Activated CD8-positive, alpha-beta memory T cell treated with anti-CD3 and anti-CD28 coated beads, Interleukin-2, amount 10 ng/mL, durations not matched to agents 7 days and 5 days (primary cell): ENCODE measurements at regions not wholly inside any gene's neighbourhood (a gene's known extent, or its start where the extent isn't known, plus 50 kb on each side); places are given as distances from the start of the nearest gene placed in this dataset.

Experiments
- ATAC-seq: fragments of 150-1000 bp; cut with Tn5 transposase; one replicate; pipeline ENCODE4 v1.10.0; 2021; ENCODE audit warnings: moderate library complexity
- CTCF ChIA-PET: fragments of 350-600 bp; sonication (Branson Sonifier 250); formaldehyde crosslinking; loops from one replicate; lab custom pipeline; 2021; ENCODE audit warnings: antibody characterized with exemption; lab: Charles Lee
- DNase-seq: peaks from one replicate; pipeline ENCODE4 v3.0.0-alpha.2; 2020
- H3K27ac Mint-ChIP-seq: one replicate; pipeline ENCODE4 v1.8.0; 2021; ENCODE audit warnings: mild to moderate bottlenecking, mixed read lengths
- H3K27me3 Mint-ChIP-seq: one replicate; pipeline ENCODE4 v1.8.0; 2021; ENCODE audit warnings: mixed read lengths
- H3K36me3 Mint-ChIP-seq: one replicate; pipeline ENCODE4 v1.8.0; 2021; ENCODE audit warnings: mild to moderate bottlenecking, mixed read lengths
- H3K4me1 Mint-ChIP-seq: one replicate; pipeline ENCODE4 v1.8.0; 2021; ENCODE audit warnings: mixed read lengths
- H3K4me3 Mint-ChIP-seq: one replicate; pipeline ENCODE4 v1.8.0; 2021; ENCODE audit warnings: mild to moderate bottlenecking, moderate library complexity, mixed read lengths
- H3K9me3 Mint-ChIP-seq: one replicate; pipeline ENCODE4 v1.8.0; 2022; ENCODE audit warnings: low read depth, mixed read lengths

GRCh38 chr10:132467464-132468149 lies 70.0 kb upstream of the INPP5A start:
- Mint-ChIP-seq H3K27me3 (peaks cover 12% of the 10 kb centered on the region), H3K27ac (no peak overlapping the region), H3K4me1 (no peaks in the 10 kb centered on the region), H3K4me3 (no peak overlapping the region), H3K9me3 (peaks cover 2% of the 10 kb centered on the region), H3K36me3 (no peaks in the 10 kb centered on the region)
- ATAC-seq (no peak), DNase-seq (no peak)
- CTCF ChIA-PET = no interaction called here

GRCh38 chr10:132468216-132468615 lies 69.4 kb upstream of the INPP5A start:
- no peaks in the 10 kb centered on the region for H3K36me3 Mint-ChIP-seq
- CTCF ChIA-PET = no interaction called here
- H3K9me3 Mint-ChIP-seq = peaks cover 2% of the 10 kb centered on the region
- H3K4me3 Mint-ChIP-seq = no peak overlapping the region
- DNase-seq (no peak), ATAC-seq (no peak)
- H3K27me3 Mint-ChIP-seq = peaks cover 12% of the 10 kb centered on the region
- no peak overlapping the region for H3K27ac Mint-ChIP-seq
- H3K4me1 Mint-ChIP-seq = no peaks in the 10 kb centered on the region

- peaks cover 2% of the 10 kb centered on the region for H3K9me3 Mint-ChIP-seq
- DNase-seq = no peak
- H3K27me3 Mint-ChIP-seq = peaks cover 16% of the 10 kb centered on the region
- no peaks in the 10 kb centered on the region for H3K4me1 Mint-ChIP-seq
- H3K36me3 Mint-ChIP-seq = no peaks in the 10 kb centered on the region
- no peak for ATAC-seq
- no peak overlapping the region for H3K27ac Mint-ChIP-seq
- CTCF ChIA-PET = no interaction called here
- no peak overlapping the region for H3K4me3 Mint-ChIP-seq
Measured at GRCh38 chr10:132468651-132469050, 68.9 kb upstream of the INPP5A start.

GRCh38 chr10:132469197-132469884 lies 68.2 kb upstream of the INPP5A start:
- H3K9me3 Mint-ChIP-seq = peaks cover 2% of the 10 kb centered on the region
- DNase-seq (no peak), ATAC-seq (no peak)
- H3K4me1 Mint-ChIP-seq = no peaks in the 10 kb centered on the region
- no peaks in the 10 kb centered on the region for H3K36me3 Mint-ChIP-seq
- H3K27ac Mint-ChIP-seq = no peak overlapping the region
- CTCF ChIA-PET = no interaction called here
- H3K27me3 Mint-ChIP-seq = peaks cover 16% of the 10 kb centered on the region
- no peak overlapping the region for H3K4me3 Mint-ChIP-seq

GRCh38 chr10:132470410-132471124 lies 67.0 kb upstream of the INPP5A start:
- Mint-ChIP-seq H3K27ac (no peak overlapping the region), H3K27me3 (peaks cover 19% of the 10 kb centered on the region), H3K4me3 (no peak overlapping the region), H3K4me1 (no peaks in the 10 kb centered on the region), H3K9me3 (peaks cover 2% of the 10 kb centered on the region), H3K36me3 (no peaks in the 10 kb centered on the region)
- ATAC-seq (no peak), DNase-seq (no peak)
- CTCF ChIA-PET = interaction anchor here (1.4 kb wide), 1 partner anchor 12 kb away, joined by 5 read pairs; no protein-coding TSS in a partner anchor

- H3K9me3 Mint-ChIP-seq = peaks cover 2% of the 10 kb centered on the region
- DNase-seq (no peak), ATAC-seq (no peak)
- H3K4me1 Mint-ChIP-seq = no peaks in the 10 kb centered on the region
- H3K27ac Mint-ChIP-seq = no peak overlapping the region
- H3K4me3 Mint-ChIP-seq = no peak overlapping the region
- H3K27me3 Mint-ChIP-seq = peaks cover 22% of the 10 kb centered on the region
- H3K36me3 Mint-ChIP-seq = no peaks in the 10 kb centered on the region
- CTCF ChIA-PET = interaction anchor here (1.4 kb wide), 1 partner anchor 13 kb away, joined by 5 read pairs; no protein-coding TSS in a partner anchor
Measured at GRCh38 chr10:132471125-132471451, 66.5 kb upstream of the INPP5A start.

GRCh38 chr10:132471484-132471883 lies 66.1 kb upstream of the INPP5A start:
- no peak overlapping the region for H3K27ac Mint-ChIP-seq
- H3K27me3 Mint-ChIP-seq = peaks cover 22% of the 10 kb centered on the region
- DNase-seq (no peak), ATAC-seq (no peak)
- CTCF ChIA-PET = interaction anchor here (1.4 kb wide), 1 partner anchor 13 kb away, joined by 5 read pairs; no protein-coding TSS in a partner anchor
- peaks cover 2% of the 10 kb centered on the region for H3K9me3 Mint-ChIP-seq
- H3K36me3 Mint-ChIP-seq = no peaks in the 10 kb centered on the region
- no peaks in the 10 kb centered on the region for H3K4me1 Mint-ChIP-seq
- no peak overlapping the region for H3K4me3 Mint-ChIP-seq

- Mint-ChIP-seq H3K27me3 (peaks cover 19% of the 10 kb centered on the region), H3K36me3 (no peaks in the 10 kb centered on the region), H3K4me1 (no peaks in the 10 kb centered on the region), H3K9me3 (peaks cover 2% of the 10 kb centered on the region), H3K4me3 (no peak overlapping the region), H3K27ac (no peak overlapping the region)
- no peak for ATAC-seq
- no peak for DNase-seq
- CTCF ChIA-PET = no interaction called here
Measured at GRCh38 chr10:132475086-132475485, 62.5 kb upstream of the INPP5A start.

- ATAC-seq = no peak
- H3K27me3 Mint-ChIP-seq = peaks cover 19% of the 10 kb centered on the region
- H3K9me3 Mint-ChIP-seq = peaks cover 2% of the 10 kb centered on the region
- H3K36me3 Mint-ChIP-seq = no peaks in the 10 kb centered on the region
- no peaks in the 10 kb centered on the region for H3K4me1 Mint-ChIP-seq
- H3K27ac Mint-ChIP-seq = no peak overlapping the region
- H3K4me3 Mint-ChIP-seq = no peak overlapping the region
- DNase-seq = no peak
- CTCF ChIA-PET = no interaction called here
Measured at GRCh38 chr10:132476146-132477065, 61.2 kb upstream of the INPP5A start.

GRCh38 chr10:132477066-132477397 lies 60.6 kb upstream of the INPP5A start:
- no peaks in the 10 kb centered on the region for H3K4me1 Mint-ChIP-seq
- DNase-seq (no peak), ATAC-seq (no peak)
- H3K27ac Mint-ChIP-seq = no peak overlapping the region
- no peaks in the 10 kb centered on the region for H3K36me3 Mint-ChIP-seq
- H3K9me3 Mint-ChIP-seq = no peaks in the 10 kb centered on the region
- H3K4me3 Mint-ChIP-seq = no peak overlapping the region
- CTCF ChIA-PET = no interaction called here
- peaks cover 17% of the 10 kb centered on the region for H3K27me3 Mint-ChIP-seq

- Mint-ChIP-seq H3K36me3 (no peaks in the 10 kb centered on the region), H3K4me1 (no peaks in the 10 kb centered on the region), H3K4me3 (no peak overlapping the region), H3K9me3 (no peaks in the 10 kb centered on the region), H3K27me3 (peaks cover 23% of the 10 kb centered on the region), H3K27ac (no peak overlapping the region)
- CTCF ChIA-PET = no interaction called here
- DNase-seq (no peak), ATAC-seq (no peak)
Measured at GRCh38 chr10:132477398-132478340, 59.9 kb upstream of the INPP5A start.

GRCh38 chr10:132478341-132479023 lies 59.1 kb upstream of the INPP5A start:
- peaks cover 20% of the 10 kb centered on the region for H3K27me3 Mint-ChIP-seq
- CTCF ChIA-PET = no interaction called here

More at GRCh38 chr10:132478341-132479023, 59.1 kb upstream of the INPP5A start:
- Mint-ChIP-seq H3K4me3 (no peak overlapping the region), H3K4me1 (no peaks in the 10 kb centered on the region), H3K9me3 (no peaks in the 10 kb centered on the region), H3K27ac (no peak overlapping the region), H3K36me3 (no peaks in the 10 kb centered on the region)
- ATAC-seq = no peak
- no peak for DNase-seq
